ELR (cell line): ENCODE measurements at regions not wholly inside any gene's neighbourhood (a gene's known extent, or its start where the extent isn't known, plus 50 kb on each side); places are given as distances from the start of the nearest gene placed in this dataset.

ENCODE experiments used
- DNase-seq: peaks from one replicate; pipeline ENCODE4 v3.0.0-alpha.2; 2015; ENCODE audit warnings: low read depth

DNA sequence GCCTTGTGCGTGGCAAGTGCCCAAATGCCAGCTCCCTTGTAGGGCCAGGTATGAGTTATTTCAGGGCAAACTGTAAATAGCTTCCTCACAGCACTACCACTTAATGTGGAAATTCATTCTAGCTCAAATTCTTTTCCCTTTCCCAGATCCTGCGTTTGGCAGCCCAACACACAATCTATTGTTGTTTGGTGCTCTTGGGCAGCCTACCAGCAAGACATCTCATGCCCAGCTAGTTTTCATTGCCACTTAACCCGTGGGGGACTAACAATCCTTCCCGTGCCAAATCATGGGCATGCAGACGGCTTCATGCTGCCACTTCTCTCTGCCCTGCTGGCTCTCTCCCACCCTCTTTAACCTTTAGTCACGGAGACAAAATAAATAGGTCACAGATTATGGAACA lies 454.2 kb downstream of the GRIA2 start:
- no peak for DNase-seq

DNA sequence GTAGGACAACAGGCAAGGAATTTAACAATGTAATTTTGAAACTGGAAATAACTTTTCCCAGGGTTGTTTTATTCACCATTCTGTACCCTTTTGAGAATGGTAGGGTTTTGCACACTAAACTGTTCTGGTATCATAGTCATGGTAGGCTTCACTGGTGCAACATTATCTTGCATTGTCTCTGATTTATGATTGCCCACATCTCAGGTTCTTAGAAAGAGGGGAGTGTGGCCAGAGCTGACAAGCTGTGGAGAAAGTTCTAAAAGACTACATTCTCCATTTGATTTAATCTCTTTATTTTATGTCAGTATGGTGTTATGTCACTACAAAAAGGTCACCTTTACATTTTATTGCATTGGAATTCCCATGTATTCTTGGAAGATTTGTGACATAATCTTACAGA lies 447.3 kb downstream of the GRIA2 start:
- no peak for DNase-seq

DNA sequence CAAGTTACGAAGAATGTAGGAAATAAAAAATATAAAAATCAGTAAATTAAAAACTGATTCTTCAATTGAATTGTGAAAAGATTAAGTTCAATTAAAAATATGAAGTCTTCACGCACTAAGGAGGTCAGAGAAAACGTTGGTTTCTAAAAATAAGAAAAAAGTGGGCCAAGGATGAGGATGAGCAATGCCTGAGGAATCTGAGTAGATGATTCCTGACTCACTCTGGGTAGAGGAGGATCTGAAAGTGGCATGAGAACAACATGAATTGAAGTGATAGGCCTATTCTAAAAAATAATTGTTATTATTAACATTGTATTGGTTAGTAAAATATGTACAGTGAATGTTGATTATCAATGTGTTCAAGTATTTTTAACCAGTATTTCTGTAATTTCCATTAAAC lies 444.2 kb downstream of the GRIA2 start:
- peak; percentile 77 for DNase-seq

DNA sequence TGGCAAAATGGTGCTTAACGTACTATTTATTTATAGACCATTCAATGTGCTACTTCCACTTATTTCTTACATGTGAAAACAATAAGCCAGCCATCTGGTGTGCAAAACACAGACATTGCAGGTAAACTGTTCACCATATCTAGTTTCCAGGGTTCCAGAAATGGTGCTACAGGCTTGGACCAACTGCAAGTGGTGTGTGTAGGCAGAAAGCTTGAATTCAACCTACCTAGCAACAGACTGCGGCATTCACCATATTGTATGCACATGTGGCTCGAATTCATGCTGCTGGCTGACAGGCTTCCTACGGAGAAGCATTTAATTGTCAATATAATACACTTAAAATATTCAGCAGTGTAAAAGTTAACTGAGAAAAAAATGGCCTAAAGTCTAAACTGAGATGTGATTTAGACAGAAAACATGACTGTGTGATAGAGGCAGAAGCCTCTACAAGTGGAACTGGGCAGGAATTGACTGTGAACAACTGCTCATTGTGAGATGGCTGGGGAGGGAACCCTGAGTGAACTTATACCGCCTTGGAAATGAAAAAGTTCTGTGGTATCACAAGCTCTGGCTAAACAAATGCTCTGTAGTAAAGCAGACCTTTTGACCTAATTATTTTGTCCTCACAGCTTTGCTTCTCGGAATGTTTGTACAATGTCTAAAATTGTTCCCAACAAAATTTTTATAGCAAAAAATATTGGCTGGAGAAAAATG lies 434.7 kb downstream of the GRIA2 start:
- no peak for DNase-seq

DNA sequence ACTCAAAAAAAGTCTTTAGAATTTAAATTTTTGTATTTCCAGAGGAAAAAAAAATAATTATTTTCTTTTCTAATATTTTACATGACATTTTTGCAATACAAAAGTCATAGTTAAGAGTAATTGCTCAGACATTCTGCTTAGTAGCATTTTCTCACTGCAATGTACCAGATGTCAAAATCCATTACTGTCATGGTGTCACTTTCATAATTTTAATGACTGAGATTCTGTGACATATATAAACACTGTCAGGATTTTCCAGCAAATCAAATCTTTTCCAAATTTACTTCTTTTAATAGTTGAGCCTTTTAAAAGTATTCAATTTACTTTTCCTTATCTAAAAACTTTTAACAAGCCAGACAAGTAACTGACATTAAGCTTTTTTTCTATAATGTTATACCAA lies 422.7 kb downstream of the GRIA2 start:
- DNase-seq, result no peak

DNA sequence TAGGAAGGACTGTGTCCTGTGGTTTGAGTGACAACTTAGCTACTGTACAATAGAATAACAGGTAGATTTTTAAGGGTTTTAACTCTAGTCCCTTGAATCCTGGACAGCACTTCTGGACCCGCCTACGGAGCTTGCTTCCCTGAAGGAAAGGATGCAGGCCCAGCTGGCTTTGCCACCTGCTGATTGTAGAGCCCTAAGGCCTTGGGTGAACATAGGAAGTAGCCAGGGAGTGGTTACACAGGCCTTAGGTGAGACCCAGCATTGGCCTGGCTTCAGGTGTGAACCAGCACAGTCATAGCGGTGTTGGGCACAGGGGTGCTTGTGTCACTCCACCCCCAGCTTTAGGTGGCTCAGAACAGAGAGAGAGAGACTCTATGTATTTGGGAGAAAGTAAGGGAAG lies 413.5 kb downstream of the GRIA2 start:
- no peak for DNase-seq

DNA sequence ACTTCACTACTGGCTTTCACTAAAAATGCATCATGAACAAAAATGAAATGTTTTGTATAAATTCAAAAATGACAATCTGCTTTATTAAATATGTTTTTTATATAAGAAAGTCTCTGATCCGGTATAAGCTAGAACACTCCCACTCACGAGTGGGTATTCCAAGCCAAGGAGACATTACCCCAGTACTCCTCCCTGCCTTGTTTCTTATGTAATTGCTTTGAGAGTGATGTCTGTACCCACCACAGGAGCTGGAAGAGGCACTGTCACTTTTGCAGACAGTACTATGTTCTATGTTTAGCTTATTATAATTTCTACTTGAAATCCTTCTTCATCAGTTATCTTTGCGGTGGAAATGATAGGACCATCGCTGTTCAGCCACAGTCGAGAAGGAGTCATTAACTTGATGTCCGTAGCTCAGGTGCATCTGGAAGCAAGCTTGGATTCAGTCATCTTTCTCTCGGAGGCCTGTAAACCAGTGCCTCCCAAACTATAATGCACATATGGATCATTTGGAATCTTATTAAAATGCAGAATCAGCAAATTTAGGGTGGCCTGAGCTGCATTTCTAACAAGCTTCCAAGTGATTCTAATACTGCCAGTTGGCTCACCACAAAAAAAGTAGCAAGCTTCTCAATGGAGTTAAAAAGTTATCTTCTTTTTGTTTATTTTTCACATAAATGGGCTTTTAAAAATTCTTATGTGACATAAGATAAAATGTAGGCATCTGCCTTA lies 396.4 kb downstream of the GRIA2 start:
- no peak for DNase-seq

DNA sequence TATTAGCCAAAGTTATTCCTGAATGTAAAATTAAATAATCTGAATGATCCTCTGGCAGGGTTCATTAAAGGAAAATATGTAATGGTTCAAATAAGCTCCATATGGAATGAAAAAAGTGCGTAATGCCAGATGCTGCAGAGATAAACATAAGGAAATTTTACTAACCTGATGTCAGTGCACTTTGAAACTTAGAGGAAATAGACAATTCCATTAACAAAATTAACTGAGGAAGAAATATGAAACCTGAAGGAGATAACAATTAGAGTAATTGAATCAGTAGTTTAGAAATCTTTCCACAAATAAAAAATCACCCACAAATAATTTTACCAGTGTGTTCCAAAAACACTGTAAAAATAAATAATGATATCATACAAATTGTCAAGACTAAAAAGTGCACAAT lies 387.5 kb downstream of the GRIA2 start:
- no peak for DNase-seq

DNA sequence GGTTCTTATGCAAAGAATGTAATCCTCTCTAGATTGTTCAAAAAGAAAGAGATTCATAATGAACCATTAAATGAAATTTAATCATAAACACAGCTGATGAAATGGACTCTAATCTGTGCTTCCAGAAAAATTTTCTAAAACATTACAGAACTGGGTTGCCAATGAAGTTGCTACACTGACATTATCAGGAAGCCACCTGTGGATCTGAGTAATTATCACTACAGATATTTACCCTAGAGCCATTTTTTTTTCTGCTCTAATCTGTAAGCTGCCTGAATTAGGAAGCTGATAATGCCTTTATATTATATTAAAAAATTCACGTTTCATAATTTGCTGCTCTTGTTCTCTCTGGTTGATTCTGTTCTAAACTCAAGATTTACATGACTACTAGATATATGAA lies 380.1 kb downstream of the GRIA2 start:
- DNase-seq, result no peak

DNA sequence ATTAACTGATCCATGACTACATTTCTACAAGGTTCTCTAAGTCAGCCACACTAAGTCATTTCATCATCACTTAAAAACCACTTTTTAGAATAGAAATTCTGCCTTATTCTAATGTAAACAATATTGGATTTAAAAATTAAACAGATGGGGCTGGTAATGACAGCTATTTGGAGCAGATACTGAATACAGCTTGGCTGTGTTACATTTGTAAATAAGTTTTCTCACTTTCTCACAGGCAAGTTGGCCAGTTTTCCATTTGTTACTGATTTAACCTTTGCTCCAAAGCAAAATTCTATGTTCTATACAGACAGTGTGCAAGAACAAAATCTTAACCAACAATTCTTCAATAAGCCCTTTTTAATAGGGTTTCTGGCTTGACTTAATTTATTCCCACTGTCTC lies 370.7 kb downstream of the GRIA2 start:
- DNase-seq, result no peak

DNA sequence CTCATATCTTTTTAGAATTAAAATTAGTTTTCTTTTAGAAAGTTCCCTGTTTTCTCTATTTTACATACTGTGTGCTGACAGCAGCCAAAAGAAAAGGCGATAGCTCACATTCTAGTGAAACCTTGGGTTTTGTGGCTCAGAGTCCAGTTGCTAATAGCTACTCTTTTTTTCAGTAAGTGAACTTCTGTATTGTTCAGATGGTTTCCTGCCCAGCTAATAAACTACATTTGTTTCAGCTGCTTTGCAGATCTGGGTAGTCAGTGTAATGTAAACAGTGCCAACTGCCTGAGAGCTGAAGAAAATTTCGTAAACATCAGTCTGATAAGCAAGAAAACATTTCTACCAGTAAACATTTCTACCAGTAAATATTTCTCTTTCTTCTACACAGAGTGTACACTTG lies 370.2 kb downstream of the GRIA2 start:
- no peak for DNase-seq

DNA sequence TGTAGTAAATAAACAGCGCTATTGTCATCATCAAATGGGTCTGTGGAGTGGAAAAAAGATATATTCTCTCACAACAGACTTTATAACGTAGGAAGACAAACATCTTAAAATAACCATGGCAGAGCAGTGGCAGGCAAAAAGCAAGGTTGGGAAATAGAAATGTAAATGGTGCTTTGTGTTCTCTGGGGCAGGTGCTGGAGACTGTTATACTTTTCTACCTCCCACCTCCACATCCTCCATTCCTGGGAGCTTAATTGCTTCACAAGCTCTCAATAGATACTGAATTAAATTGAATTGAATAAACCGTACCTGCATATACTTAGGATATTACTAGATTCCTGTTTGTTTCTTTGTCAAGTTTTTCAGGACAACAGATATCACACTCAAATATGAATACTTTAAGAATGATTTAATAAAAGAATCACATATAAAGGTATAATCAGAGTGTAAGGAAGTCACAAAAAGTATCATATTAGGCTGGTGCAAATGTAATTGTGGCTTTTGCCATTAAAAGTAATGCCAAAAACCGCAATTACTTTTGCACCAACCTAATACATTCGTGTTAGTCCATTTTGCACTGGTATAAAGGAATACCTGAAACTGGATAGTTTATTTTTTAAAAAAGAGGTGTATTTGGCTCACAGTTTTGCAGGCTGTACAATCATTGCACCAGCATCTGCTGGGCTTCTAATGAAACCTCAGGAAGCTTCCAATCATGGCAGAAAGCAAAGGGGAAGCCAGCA lies 367.3 kb downstream of the GRIA2 start:
- DNase-seq, result no peak

DNA sequence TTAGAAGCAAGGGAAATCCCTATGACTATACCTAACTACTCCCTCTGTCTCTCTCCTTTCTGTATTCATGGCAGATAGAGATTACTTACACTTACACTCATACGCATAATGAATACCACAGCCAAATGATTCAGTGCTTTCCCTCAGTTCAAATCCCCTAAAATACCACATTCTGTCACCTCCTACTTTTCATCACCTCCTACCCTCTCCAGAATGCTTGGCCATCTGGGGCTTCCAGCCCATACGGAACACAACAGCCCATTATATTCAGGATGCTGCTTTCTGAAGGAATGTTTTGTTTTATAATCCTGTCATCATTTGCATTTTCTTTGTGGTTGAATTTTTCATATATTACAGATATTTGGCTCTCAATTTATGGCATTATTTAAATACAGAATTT lies 361.6 kb downstream of the GRIA2 start:
- DNase-seq, result no peak

DNA sequence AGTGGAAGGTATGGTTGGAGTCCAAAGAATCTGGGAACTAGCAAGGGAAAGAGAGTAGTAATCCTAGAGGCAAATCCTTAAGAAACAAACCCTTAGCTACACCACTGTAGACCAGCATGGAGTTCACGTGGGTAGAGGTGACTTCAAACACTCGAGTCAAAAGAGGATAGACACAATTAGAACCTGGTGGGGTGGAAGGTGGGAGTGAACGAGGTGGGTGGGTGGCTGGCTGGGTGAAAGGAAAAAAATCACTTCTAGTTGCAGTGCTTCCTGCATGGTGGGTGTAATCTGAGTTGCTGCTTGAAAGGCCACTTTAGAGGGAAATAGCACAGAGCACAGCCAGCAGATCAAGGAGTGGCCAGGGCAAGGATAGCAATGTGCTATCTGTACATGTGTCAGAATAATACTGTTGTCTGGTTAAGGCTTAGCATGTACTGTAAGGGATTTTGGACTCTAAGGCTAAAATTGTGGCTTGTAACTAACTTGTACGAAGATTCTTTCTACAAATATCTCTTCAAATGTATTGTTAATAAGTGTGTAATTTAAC lies 356.2 kb downstream of the GRIA2 start:
- no peak for DNase-seq

DNA sequence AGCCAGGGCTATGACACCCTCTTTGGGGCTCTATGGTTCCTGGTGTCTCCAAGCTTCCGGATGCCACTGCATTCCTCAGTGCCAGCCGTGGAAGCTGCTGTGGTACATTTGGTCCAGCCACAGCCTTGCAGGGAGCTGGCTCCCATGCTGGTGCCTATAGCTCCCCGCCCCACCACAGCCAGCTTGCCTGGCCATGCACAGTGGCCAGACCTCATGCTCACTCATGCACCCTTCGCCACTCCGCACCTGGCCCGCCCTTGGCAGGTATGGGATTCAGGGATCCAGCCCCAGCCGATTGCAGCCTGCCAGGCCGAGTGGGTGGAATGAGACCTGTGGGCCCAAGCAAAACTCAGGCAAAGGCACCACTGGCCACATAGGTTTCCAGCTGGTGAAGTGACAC lies 354.8 kb downstream of the GRIA2 start:
- no peak for DNase-seq

DNA sequence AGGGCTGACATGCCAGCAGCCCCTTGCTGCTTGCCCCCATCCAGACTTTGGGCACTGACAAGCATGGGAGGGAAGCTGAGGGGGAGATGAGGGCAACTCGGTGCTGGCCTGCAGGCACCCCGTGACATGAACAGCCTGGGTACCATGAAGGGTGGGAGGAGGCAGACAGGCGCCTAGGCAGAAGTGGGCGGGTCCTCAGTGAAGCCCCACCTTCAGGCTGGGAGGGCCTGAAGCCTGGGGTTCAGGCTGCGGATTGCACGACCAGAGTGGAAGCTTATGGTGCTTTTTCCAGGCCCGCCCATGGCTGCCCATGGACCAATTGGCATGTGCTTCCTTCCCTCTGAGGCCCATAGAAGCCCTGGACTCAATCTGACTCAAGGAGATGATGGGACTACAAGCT lies 354.1 kb downstream of the GRIA2 start:
- DNase-seq, result no peak

DNA sequence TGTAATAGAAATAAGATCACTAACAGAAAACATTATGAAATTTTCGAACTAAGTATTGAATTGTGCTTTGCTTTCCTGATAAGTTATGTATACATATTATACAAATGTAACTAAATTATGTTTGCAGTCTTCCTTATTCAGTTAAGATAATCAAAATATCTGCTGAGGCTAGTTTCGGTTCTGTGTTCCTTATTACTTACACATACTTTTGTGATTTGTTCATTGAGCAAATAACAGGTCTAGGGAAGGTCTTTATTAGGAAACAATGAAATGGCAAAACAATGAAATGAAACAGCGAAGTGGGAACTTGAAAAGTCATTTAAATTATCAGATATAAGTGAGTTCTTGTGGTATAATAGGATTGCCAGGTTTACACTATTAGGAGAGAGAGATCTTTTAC lies 352.4 kb downstream of the GRIA2 start:
- DNase-seq, result no peak

DNA sequence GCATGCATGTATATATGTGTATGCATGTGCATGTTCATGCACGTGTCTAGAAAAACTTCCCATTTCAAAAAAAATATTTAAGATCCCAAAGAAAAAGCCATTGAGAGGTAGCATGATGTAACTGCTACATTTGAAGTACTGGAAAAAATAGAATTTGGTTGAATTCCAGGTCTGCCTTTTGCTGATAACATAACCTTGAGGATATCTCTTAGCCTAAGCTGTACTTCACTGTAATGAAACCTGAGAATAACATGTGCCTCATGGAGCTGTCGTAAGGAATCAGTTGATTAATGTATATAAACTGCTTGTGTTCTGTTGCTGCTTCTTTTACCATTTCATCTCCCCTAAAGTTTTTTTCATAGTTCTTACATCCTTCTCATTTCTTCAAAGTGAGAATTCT lies 351.8 kb downstream of the GRIA2 start:
- no peak for DNase-seq

DNA sequence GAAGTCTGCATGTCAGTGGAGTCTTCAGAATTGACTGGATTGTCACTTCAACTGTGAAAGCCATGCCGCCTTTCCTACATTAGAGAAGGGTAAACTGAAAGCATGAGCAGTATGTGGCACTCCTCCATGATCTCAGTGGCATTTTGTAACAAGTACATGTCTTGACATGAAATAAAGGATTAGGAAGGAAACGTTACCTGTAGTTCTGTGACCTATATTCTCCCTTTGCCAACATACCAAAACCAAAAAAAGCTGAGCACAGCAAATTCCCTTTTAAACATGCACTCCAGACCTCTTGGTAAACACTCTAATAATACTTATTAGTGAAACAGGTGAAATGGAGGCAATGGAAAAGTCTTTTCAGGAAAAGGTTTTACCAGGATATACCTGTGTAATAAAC lies 344.2 kb downstream of the GRIA2 start:
- no peak for DNase-seq

DNA sequence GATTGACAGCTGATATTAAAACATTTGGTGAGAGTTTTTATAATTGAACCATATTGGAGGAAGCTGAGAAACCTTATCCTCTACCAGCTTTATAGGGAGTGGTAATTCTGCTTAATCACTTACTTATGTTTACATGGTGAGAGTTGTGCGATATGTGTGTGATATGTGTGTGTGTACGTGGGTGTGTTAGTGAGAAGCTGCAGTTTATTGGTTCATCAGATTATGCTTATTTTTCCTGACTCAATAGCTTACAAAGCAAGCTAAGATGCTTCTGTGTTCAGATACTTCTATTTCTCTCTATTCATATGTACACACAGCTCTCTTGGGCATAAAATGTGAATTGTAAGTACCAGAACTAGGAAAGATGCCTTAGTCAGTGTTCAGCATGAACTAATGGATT lies 343.7 kb downstream of the GRIA2 start:
- DNase-seq, result no peak

DNA sequence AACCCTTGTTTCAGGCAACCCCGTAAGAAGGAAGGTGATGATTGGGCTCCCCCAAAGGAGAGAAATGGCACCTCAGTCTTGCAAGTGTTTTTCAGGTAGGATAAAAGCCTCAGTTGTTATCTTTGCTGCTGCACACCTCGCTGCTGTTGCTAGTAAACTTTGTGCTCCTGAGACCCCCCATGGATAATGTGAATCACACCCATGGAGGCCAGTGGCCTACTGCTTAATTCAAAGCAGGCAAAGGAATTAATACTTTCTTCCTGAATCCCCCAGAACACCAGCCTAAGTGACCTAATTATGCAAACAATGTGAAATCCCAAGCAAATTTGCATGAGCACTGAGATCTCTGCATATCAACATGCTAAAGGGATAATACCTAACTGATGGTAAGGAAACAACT lies 337.5 kb downstream of the GRIA2 start:
- DNase-seq, result no peak

DNA sequence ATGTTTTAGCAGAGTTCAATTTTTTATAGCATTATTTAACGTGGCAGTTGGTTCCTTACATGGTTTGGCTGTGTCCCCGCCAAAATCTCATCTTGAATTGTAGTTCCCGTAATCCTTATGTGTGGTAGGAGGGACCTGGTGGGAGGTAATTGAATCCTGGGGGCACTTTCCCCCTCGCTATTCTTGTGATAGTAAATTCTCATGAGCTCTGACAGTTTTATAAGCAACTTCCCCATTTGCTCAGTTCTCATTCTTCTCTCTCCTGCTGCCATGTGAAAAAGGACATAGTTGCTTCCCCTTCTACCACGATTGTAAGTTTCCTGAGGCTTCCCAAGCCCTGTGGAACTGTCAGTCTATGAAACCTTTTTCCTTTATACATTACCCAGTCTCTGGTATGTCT lies 329.5 kb downstream of the GRIA2 start:
- no peak for DNase-seq

DNA sequence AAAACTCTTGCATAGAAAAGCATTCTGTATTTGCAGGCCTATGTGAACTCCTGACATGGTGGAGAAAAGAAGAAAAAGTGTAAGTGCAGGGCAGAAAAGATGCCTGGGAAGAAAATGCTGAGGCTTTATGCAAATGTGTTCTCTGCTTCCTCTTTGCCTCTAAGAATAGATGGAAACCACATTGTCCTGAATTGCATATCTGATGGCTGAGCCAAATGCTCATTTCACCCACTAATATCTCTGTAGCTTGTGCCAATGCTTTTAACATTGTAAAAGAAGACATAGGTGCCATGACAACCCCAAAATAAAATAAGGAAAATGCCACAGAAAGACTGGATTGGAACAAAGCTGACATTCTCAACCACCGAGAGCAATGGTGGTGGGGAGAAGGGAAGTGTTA lies 307.4 kb downstream of the GRIA2 start:
- no peak for DNase-seq
